Right atrium auricular region (tissue), 2 donors: ENCODE measurements at regions not wholly inside any gene's neighbourhood (a gene's known extent, or its start where the extent isn't known, plus 50 kb on each side); places are given as distances from the start of the nearest gene placed in this dataset.
"Not testable (repeated sequence)": the region's sequence is repeated elsewhere in the genome, so short reads cannot be mapped to it uniquely, and the experiment has no call there.

Experiments
- DNase-seq: peaks from one replicate; pipeline ENCODE4 v3.0.0-alpha.2; 2019; ENCODE audit warnings: low spot score
- H3K27ac ChIP-seq, 2 donors: fragments of 200-600 bp; sonication (generic); 1 replicate in 1 of 2; 2 replicates in 1 of 2; pipeline ENCODE4 v1.5.1; 2016 to 2019
- H3K27me3 ChIP-seq, 2 donors: fragments of 200-600 bp; sonication (generic); one replicate each; pipeline versions ENCODE4 v1.5.1 to v1.6.0; 2017 to 2019
- H3K36me3 ChIP-seq: fragments of 200-600 bp; sonication (generic); one replicate; pipeline ENCODE4 v1.5.1; 2016
- H3K4me1 ChIP-seq, 2 donors: fragments of 200-600 bp; sonication (generic); one replicate each; pipeline versions ENCODE4 v1.5.1 to v1.6.0; 2017 to 2019
- H3K4me3 ChIP-seq, 2 donors: fragments of 200-600 bp; sonication (generic); 1 replicate in 1 of 2; 2 replicates in 1 of 2; pipeline ENCODE4 v1.5.1; 2017 to 2019; ENCODE audit warnings: mild to moderate bottlenecking in 1 of 2, moderate library complexity in 1 of 2
- H3K9me3 ChIP-seq, 2 donors: fragments of 200-600 bp; sonication (generic); one replicate each; pipeline ENCODE4 v1.5.1; 2019
- CTCF ChIP-seq, 2 donors: fragments of 200-600 bp; sonication (generic); IDR thresholded peaks; one replicate each; pipeline ENCODE4 v1.5.1; 2019; ENCODE audit warnings: antibody characterized with exemption in 2 of 2

- no peak for TF ChIP-seq CTCF (IDR thresholded peaks at IDR 0.05)
- no peak for DNase-seq
- H3K4me3 ChIP-seq = no peak overlapping the region
- H3K27me3 ChIP-seq = no peaks in the 10 kb centered on the region
- H3K9me3 ChIP-seq = no peaks in the 10 kb centered on the region
- H3K36me3 ChIP-seq = no peaks in the 10 kb centered on the region
- no peak overlapping the region for H3K27ac ChIP-seq
- H3K4me1 ChIP-seq = no peaks in the 10 kb centered on the region
Measured at GRCh38 chr14:43307836-43308235, 1199.2 kb downstream of the FSCB start.

GRCh38 chr14:43306053-43306452 lies 1201.0 kb downstream of the FSCB start:
- Histone ChIP-seq H3K27me3 (no peaks in the 10 kb centered on the region), H3K4me3 (no peak overlapping the region), H3K27ac (no peak overlapping the region), H3K36me3 (no peaks in the 10 kb centered on the region), H3K4me1 (no peaks in the 10 kb centered on the region), H3K9me3 (no peaks in the 10 kb centered on the region)
- no peak for TF ChIP-seq CTCF (IDR thresholded peaks at IDR 0.05)
- no peak for DNase-seq

GRCh38 chr14:43297794-43298193 lies 1209.3 kb downstream of the FSCB start:
- Histone ChIP-seq H3K9me3 (no peaks in the 10 kb centered on the region), H3K36me3 (no peaks in the 10 kb centered on the region), H3K27me3 (no peaks in the 10 kb centered on the region), H3K4me3 (no peak overlapping the region), H3K27ac (no peak overlapping the region), H3K4me1 (no peaks in the 10 kb centered on the region)
- TF ChIP-seq CTCF (IDR thresholded peaks at IDR 0.05) = no peak
- DNase-seq = no peak

- DNase-seq, H3K4me1 ChIP-seq, H3K4me3 ChIP-seq, H3K36me3 ChIP-seq, H3K9me3 ChIP-seq, H3K27me3 ChIP-seq, H3K27ac ChIP-seq: not testable (repeated sequence)
Measured at GRCh38 chr14:43296061-43296460, 1211.0 kb downstream of the FSCB start.

- no peaks in the 10 kb centered on the region for H3K27me3 ChIP-seq
- H3K9me3 ChIP-seq = no peaks in the 10 kb centered on the region
- TF ChIP-seq CTCF (IDR thresholded peaks at IDR 0.05) = no peak
- H3K4me1 ChIP-seq = no peaks in the 10 kb centered on the region
- no peak overlapping the region for H3K4me3 ChIP-seq
- no peaks in the 10 kb centered on the region for H3K36me3 ChIP-seq
- no peak for DNase-seq
- H3K27ac ChIP-seq = no peak overlapping the region
Measured at GRCh38 chr14:43285575-43285974, 1221.5 kb downstream of the FSCB start.

- no peak for TF ChIP-seq CTCF (IDR thresholded peaks at IDR 0.05)
- H3K36me3 ChIP-seq = no peaks in the 10 kb centered on the region
- DNase-seq = no peak
- H3K27ac ChIP-seq = no peak overlapping the region
- H3K4me1 ChIP-seq = no peaks in the 10 kb centered on the region
- H3K9me3 ChIP-seq = no peaks in the 10 kb centered on the region
- no peaks in the 10 kb centered on the region for H3K27me3 ChIP-seq
- H3K4me3 ChIP-seq = no peak overlapping the region
Measured at GRCh38 chr14:43260056-43260455, 1247.0 kb downstream of the FSCB start.
